ENCODE measurements at regions not wholly inside any gene's neighbourhood (a gene's known extent, or its start where the extent isn't known, plus 50 kb on each side); places are given as distances from the start of the nearest gene placed in this dataset.

DNA sequence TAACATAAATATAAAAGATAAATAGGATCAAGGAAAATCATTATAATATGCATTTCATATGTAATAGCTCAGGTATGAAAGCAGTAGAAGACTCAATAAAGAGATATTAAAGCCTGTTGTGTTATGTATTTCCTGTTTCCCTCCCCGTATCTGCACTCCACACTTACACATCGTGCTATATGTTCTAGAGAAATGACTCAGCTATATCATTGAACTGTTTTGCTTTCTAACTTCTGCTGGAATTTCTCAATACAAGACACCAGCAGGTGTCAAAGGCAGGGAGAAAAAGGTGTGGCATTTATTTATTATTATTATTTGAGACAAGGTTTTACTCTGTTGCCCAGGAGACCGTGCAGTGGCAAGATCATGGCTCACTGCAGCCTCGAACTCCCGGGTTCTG, 842.8 kb upstream of the CNTN5 start:
- no peak overlapping the region for H3K27ac ChIP-seq (ENCODE audit: insufficient read depth in 1 of 2, low read depth in 1 of 2, low read length in 2 of 2, poor library complexity in 1 of 2, severe bottlenecking in 2 of 2)
- no peaks in the 10 kb centered on the region for H3K27me3 ChIP-seq (replicated peaks in 2 of 5; ENCODE audit: control insufficient read depth in 4 of 5, insufficient read depth in 5 of 5, low read length in 4 of 5)
- no peak for DNase-seq
- H3K4me1 ChIP-seq (ENCODE audit: control extremely low read depth in 1 of 4, control insufficient read depth in 4 of 4, insufficient read depth in 4 of 4, low read length in 3 of 4): no peaks in the 10 kb centered on the region
- no peaks in the 10 kb centered on the region for H3K36me3 ChIP-seq (ENCODE audit: control insufficient read depth in 4 of 4, insufficient read depth in 4 of 4, low read length in 3 of 4)
- H3K4me3 ChIP-seq (ENCODE audit: control insufficient read depth in 1 of 7, extremely low read depth in 1 of 7, insufficient read depth in 4 of 7, low read depth in 2 of 7, low read length in 6 of 7): no peak overlapping the region
- 100% methylated on average over 2 of the region's 5 CpGs for whole genome bisulfite sequencing (ENCODE audit: insufficient coverage)
- POLR2A ChIA-PET: no interaction called here
- no peaks in the 10 kb centered on the region for H3K9me3 ChIP-seq (ENCODE audit: control extremely low read depth in 1 of 5, control insufficient read depth in 4 of 5, insufficient read depth in 2 of 5, low read depth in 1 of 5, low read length in 4 of 5)
- CTCF ChIA-PET: no interaction called here

DNA sequence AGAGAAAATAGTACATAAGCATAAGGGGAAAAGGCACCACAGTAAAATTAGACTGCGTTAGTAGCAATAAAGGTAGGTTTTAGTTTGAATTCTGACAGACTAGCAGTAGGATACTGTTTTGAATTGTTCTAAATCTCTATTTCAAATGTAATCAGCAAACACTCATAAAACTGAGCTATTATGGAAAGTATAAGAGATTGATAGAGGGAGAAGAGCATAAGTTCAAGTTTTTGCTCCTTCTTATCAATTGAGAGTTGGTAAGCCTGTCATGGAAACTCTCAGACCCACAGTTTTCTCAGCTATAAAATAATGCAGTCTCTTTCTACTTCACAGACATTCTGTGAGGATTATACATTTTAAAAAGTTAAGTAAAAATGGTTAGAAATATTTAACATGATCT, 840.2 kb upstream of the CNTN5 start:
- no CpG with 5 or more reads among the region's 1 CpG for WGBS (ENCODE audit: insufficient coverage)
- CTCF ChIA-PET: no interaction called here

GRCh38 chr11:98180921-98181320, 839.8 kb upstream of the CNTN5 start:
- WGBS (ENCODE audit: insufficient coverage): 0% methylated on average over 1 of the region's 2 CpGs
- Histone ChIP-seq H3K27me3 (replicated peaks in 2 of 5; ENCODE audit: control insufficient read depth in 4 of 5, insufficient read depth in 5 of 5, low read length in 4 of 5) (no peaks in the 10 kb centered on the region), H3K36me3 (ENCODE audit: control insufficient read depth in 4 of 4, insufficient read depth in 4 of 4, low read length in 3 of 4) (no peaks in the 10 kb centered on the region), H3K4me3 (ENCODE audit: control insufficient read depth in 1 of 7, extremely low read depth in 1 of 7, insufficient read depth in 4 of 7, low read depth in 2 of 7, low read length in 6 of 7) (no peak overlapping the region), H3K4me1 (ENCODE audit: control extremely low read depth in 1 of 4, control insufficient read depth in 4 of 4, insufficient read depth in 4 of 4, low read length in 3 of 4) (no peaks in the 10 kb centered on the region), H3K27ac (ENCODE audit: insufficient read depth in 1 of 2, low read depth in 1 of 2, low read length in 2 of 2, poor library complexity in 1 of 2, severe bottlenecking in 2 of 2) (no peak overlapping the region), H3K9me3 (ENCODE audit: control extremely low read depth in 1 of 5, control insufficient read depth in 4 of 5, insufficient read depth in 2 of 5, low read depth in 1 of 5, low read length in 4 of 5) (peaks cover 0 to 7% (median 0%) of the 10 kb centered on the region in 5 experiments)
- ChIA-PET POLR2A (no interaction called here), CTCF (no interaction called here)
- DNase-seq: no peak

More for the DNA sequence above, 840.2 kb upstream of the CNTN5 start:
- Histone ChIP-seq H3K27ac (ENCODE audit: insufficient read depth in 1 of 2, low read depth in 1 of 2, low read length in 2 of 2, poor library complexity in 1 of 2, severe bottlenecking in 2 of 2) (no peak overlapping the region), H3K27me3 (replicated peaks in 2 of 5; ENCODE audit: control insufficient read depth in 4 of 5, insufficient read depth in 5 of 5, low read length in 4 of 5) (no peaks in the 10 kb centered on the region), H3K9me3 (ENCODE audit: control extremely low read depth in 1 of 5, control insufficient read depth in 4 of 5, insufficient read depth in 2 of 5, low read depth in 1 of 5, low read length in 4 of 5) (peaks cover 0 to 6% (median 0%) of the 10 kb centered on the region in 5 experiments), H3K4me3 (ENCODE audit: control insufficient read depth in 1 of 7, extremely low read depth in 1 of 7, insufficient read depth in 4 of 7, low read depth in 2 of 7, low read length in 6 of 7) (no peak overlapping the region), H3K4me1 (ENCODE audit: control extremely low read depth in 1 of 4, control insufficient read depth in 4 of 4, insufficient read depth in 4 of 4, low read length in 3 of 4) (no peaks in the 10 kb centered on the region), H3K36me3 (ENCODE audit: control insufficient read depth in 4 of 4, insufficient read depth in 4 of 4, low read length in 3 of 4) (no peaks in the 10 kb centered on the region)
- POLR2A ChIA-PET: no interaction called here
- no peak for DNase-seq

DNA sequence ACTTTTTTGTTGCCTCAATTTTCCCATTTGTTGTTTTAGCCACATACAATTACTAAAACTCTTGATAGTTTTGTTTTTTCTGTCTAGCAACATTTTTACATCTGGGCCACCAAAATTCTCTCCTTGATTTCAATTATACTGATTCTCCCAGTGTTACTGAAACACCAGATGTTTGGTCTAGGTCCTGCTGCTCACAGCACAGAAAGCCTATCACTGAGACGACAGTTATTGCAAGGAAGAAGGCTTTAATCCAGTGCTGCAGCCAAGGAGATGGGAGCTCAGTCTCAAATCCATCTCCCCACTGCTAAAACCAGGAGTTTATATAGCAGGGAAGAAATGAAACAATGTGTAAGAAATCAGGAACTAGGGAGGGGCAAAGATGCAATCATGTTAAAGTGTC, 837.7 kb upstream of the CNTN5 start:
- no peaks in the 10 kb centered on the region for H3K4me1 ChIP-seq (ENCODE audit: control extremely low read depth in 1 of 4, control insufficient read depth in 4 of 4, insufficient read depth in 4 of 4, low read length in 3 of 4)

GRCh38 chr11:98185245-98185644, 835.5 kb upstream of the CNTN5 start:
- no peak overlapping the region for H3K4me3 ChIP-seq (ENCODE audit: control insufficient read depth in 1 of 7, extremely low read depth in 1 of 7, insufficient read depth in 4 of 7, low read depth in 2 of 7, low read length in 6 of 7)
- no peaks in the 10 kb centered on the region for H3K27me3 ChIP-seq (replicated peaks in 2 of 5; ENCODE audit: control insufficient read depth in 4 of 5, insufficient read depth in 5 of 5, low read length in 4 of 5)
- 98% methylated on average over 15 of the region's 16 CpGs for WGBS (ENCODE audit: insufficient coverage)
- ChIA-PET POLR2A (no interaction called here), CTCF (no interaction called here)
- no peak overlapping the region for H3K27ac ChIP-seq (ENCODE audit: insufficient read depth in 1 of 2, low read depth in 1 of 2, low read length in 2 of 2, poor library complexity in 1 of 2, severe bottlenecking in 2 of 2)
- no peaks in the 10 kb centered on the region for H3K36me3 ChIP-seq (ENCODE audit: control insufficient read depth in 4 of 4, insufficient read depth in 4 of 4, low read length in 3 of 4)
- peaks cover 0 to 7% (median 0%) of the 10 kb centered on the region in 5 experiments for H3K9me3 ChIP-seq (ENCODE audit: control extremely low read depth in 1 of 5, control insufficient read depth in 4 of 5, insufficient read depth in 2 of 5, low read depth in 1 of 5, low read length in 4 of 5)
- no peaks in the 10 kb centered on the region for H3K4me1 ChIP-seq (ENCODE audit: control extremely low read depth in 1 of 4, control insufficient read depth in 4 of 4, insufficient read depth in 4 of 4, low read length in 3 of 4)
- no peak for DNase-seq

More for the DNA sequence above, 837.7 kb upstream of the CNTN5 start:
- WGBS (ENCODE audit: insufficient coverage): 83% methylated on average over 1 of the region's 1 CpG
- Histone ChIP-seq H3K27ac (ENCODE audit: insufficient read depth in 1 of 2, low read depth in 1 of 2, low read length in 2 of 2, poor library complexity in 1 of 2, severe bottlenecking in 2 of 2) (no peak overlapping the region), H3K27me3 (replicated peaks in 2 of 5; ENCODE audit: control insufficient read depth in 4 of 5, insufficient read depth in 5 of 5, low read length in 4 of 5) (no peaks in the 10 kb centered on the region), H3K36me3 (ENCODE audit: control insufficient read depth in 4 of 4, insufficient read depth in 4 of 4, low read length in 3 of 4) (no peaks in the 10 kb centered on the region), H3K4me3 (ENCODE audit: control insufficient read depth in 1 of 7, extremely low read depth in 1 of 7, insufficient read depth in 4 of 7, low read depth in 2 of 7, low read length in 6 of 7) (no peak overlapping the region), H3K9me3 (ENCODE audit: control extremely low read depth in 1 of 5, control insufficient read depth in 4 of 5, insufficient read depth in 2 of 5, low read depth in 1 of 5, low read length in 4 of 5) (peaks cover 0 to 7% (median 0%) of the 10 kb centered on the region in 5 experiments)
- CTCF ChIA-PET: interaction anchor here (1.1 to 1.3 kb wide), 2 partner anchors 17 to 19 kb away, joined by 3 read pairs; no protein-coding TSS in a partner anchor
- POLR2A ChIA-PET: no interaction called here
- DNase-seq: no peak

GRCh38 chr11:98194611-98195010, 826.1 kb upstream of the CNTN5 start:
- POLR2A ChIA-PET: no interaction called here
- Histone ChIP-seq H3K27ac (ENCODE audit: insufficient read depth in 1 of 2, low read depth in 1 of 2, low read length in 2 of 2, poor library complexity in 1 of 2, severe bottlenecking in 2 of 2) (no peak overlapping the region), H3K36me3 (ENCODE audit: control insufficient read depth in 4 of 4, insufficient read depth in 4 of 4, low read length in 3 of 4) (no peaks in the 10 kb centered on the region), H3K9me3 (ENCODE audit: control extremely low read depth in 1 of 5, control insufficient read depth in 4 of 5, insufficient read depth in 2 of 5, low read depth in 1 of 5, low read length in 4 of 5) (no peaks in the 10 kb centered on the region), H3K4me1 (ENCODE audit: control extremely low read depth in 1 of 4, control insufficient read depth in 4 of 4, insufficient read depth in 4 of 4, low read length in 3 of 4) (no peaks in the 10 kb centered on the region), H3K4me3 (ENCODE audit: control insufficient read depth in 1 of 7, extremely low read depth in 1 of 7, insufficient read depth in 4 of 7, low read depth in 2 of 7, low read length in 6 of 7) (no peak overlapping the region), H3K27me3 (replicated peaks in 2 of 5; ENCODE audit: control insufficient read depth in 4 of 5, insufficient read depth in 5 of 5, low read length in 4 of 5) (no peaks in the 10 kb centered on the region)
- no peak for DNase-seq
- CTCF ChIA-PET: no interaction called here
- WGBS (ENCODE audit: insufficient coverage): 96% methylated on average over 4 of the region's 7 CpGs

GRCh38 chr11:98195300-98195699, 825.4 kb upstream of the CNTN5 start:
- no peaks in the 10 kb centered on the region for H3K27me3 ChIP-seq (replicated peaks in 2 of 5; ENCODE audit: control insufficient read depth in 4 of 5, insufficient read depth in 5 of 5, low read length in 4 of 5)
- WGBS (ENCODE audit: insufficient coverage): no CpG with 5 or more reads among the region's 1 CpG
- no peak for DNase-seq
- H3K4me3 ChIP-seq (ENCODE audit: control insufficient read depth in 1 of 7, extremely low read depth in 1 of 7, insufficient read depth in 4 of 7, low read depth in 2 of 7, low read length in 6 of 7): no peak overlapping the region
- ChIA-PET CTCF (no interaction called here), POLR2A (no interaction called here)
- no peaks in the 10 kb centered on the region for H3K9me3 ChIP-seq (ENCODE audit: control extremely low read depth in 1 of 5, control insufficient read depth in 4 of 5, insufficient read depth in 2 of 5, low read depth in 1 of 5, low read length in 4 of 5)
- H3K27ac ChIP-seq (ENCODE audit: insufficient read depth in 1 of 2, low read depth in 1 of 2, low read length in 2 of 2, poor library complexity in 1 of 2, severe bottlenecking in 2 of 2): no peak overlapping the region
- no peaks in the 10 kb centered on the region for H3K4me1 ChIP-seq (ENCODE audit: control extremely low read depth in 1 of 4, control insufficient read depth in 4 of 4, insufficient read depth in 4 of 4, low read length in 3 of 4)
- H3K36me3 ChIP-seq (ENCODE audit: control insufficient read depth in 4 of 4, insufficient read depth in 4 of 4, low read length in 3 of 4): no peaks in the 10 kb centered on the region

All from common myeloid progenitor, CD34-positive (primary cell).